ENCODE measurements at regions not wholly inside any gene's neighbourhood (a gene's known extent, or its start where the extent isn't known, plus 50 kb on each side); places are given as distances from the start of the nearest gene placed in this dataset.

DNA sequence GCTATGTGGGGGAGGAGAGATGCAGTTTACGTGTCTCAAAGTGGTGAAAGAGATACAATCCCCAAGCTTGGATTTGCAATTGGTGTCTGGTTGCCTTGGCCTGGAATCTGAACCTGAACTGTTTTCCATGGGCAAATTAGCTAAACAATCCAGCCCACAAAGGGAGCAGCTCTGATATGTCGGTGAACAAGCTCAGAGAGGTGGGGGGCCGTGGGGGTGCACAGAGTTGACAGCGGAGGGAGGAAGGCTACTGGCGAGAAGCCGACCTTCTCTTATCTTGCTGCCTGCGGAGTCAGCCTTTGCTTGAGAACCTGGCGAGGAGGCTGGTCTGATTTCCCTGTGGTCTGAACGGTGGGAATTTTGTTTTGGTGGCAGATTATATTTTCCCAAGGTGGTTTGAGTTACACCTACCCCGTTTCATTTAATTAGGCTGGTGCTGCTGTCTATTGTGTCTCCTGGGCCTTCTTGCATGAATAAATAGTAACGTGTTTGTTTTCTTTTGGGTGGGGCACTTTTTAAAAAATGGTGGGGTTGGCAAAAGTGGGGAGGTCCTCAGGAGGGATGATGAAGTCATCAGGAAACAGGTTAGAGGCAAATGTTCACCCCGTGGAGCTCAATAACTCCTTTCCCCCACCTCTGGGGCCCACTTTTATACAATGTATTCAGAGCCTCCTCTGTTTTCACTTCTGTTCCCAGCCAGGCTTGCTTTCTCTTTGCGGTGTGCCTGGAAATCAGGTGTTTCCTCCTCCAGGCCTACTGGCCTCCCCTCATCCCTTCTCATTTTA lies 80.9 kb upstream of the IGFBP5 start:
- TF ChIP-seq EZH2phosphoT487 (IDR thresholded peaks at IDR 0.05; ENCODE audit: borderline replicate concordance, low read length) (no peak), CTCF (IDR thresholded peaks at IDR 0.05; ENCODE audit: low read depth, low read length, poor library complexity, severe bottlenecking) (no peak)
